HG03108 (cell line): ENCODE measurements at regions not wholly inside any gene's neighbourhood (a gene's known extent, or its start where the extent isn't known, plus 50 kb on each side); places are given as distances from the start of the nearest gene placed in this dataset.

Source experiments
- ATAC-seq: cut with Tn5 transposase; IDR thresholded peaks from one replicate; pipeline ENCODE4 v1.9.1; 2021; ENCODE audit warnings: moderate library complexity; ENCODE audit not compliant: unreplicated experiment

GRCh38 chr11:113634940-113635575, 71.0 kb downstream of the TMPRSS5 start:
- ATAC-seq: no peak

- no peak for ATAC-seq
Observed at GRCh38 chr11:113632981-113633380, 73.1 kb downstream of the TMPRSS5 start.

GRCh38 chr11:113629562-113629961, 76.5 kb downstream of the TMPRSS5 start:
- ATAC-seq: no peak

- ATAC-seq: no peak
Observed at GRCh38 chr11:113628912-113629311, 77.2 kb downstream of the TMPRSS5 start.

GRCh38 chr11:113627946-113628345, 78.2 kb downstream of the TMPRSS5 start:
- no peak for ATAC-seq

- no peak for ATAC-seq
Observed at GRCh38 chr11:113627297-113627696, 78.8 kb downstream of the TMPRSS5 start.

GRCh38 chr11:113626736-113627135, 79.4 kb downstream of the TMPRSS5 start:
- ATAC-seq: no peak

- ATAC-seq: no peak
Observed at GRCh38 chr11:113623114-113623513, 83.0 kb downstream of the TMPRSS5 start.

GRCh38 chr11:113618360-113618759, 87.7 kb downstream of the TMPRSS5 start:
- no peak for ATAC-seq

- ATAC-seq: no peak
Observed at GRCh38 chr11:113615773-113616172, 90.3 kb downstream of the TMPRSS5 start.

GRCh38 chr11:113615098-113615497, 91.0 kb downstream of the TMPRSS5 start:
- ATAC-seq: no peak

GRCh38 chr11:113614097-113614496, 92.0 kb downstream of the TMPRSS5 start:
- ATAC-seq: no peak

- ATAC-seq: no peak
Observed at GRCh38 chr11:113613619-113614018, 92.5 kb downstream of the TMPRSS5 start.

GRCh38 chr11:113604186-113604585, 101.9 kb downstream of the TMPRSS5 start:
- ATAC-seq: no peak

- no peak for ATAC-seq
Observed at GRCh38 chr11:113603277-113604059, 102.6 kb downstream of the TMPRSS5 start.

GRCh38 chr11:113602483-113602882, 103.6 kb downstream of the TMPRSS5 start:
- ATAC-seq: no peak

- ATAC-seq: no peak
Observed at GRCh38 chr11:113596658-113597057, 109.5 kb downstream of the TMPRSS5 start.

- ATAC-seq: no peak
Observed at GRCh38 chr11:113595810-113596594, 110.1 kb downstream of the TMPRSS5 start.

- peak; percentile 97 for ATAC-seq
Observed at GRCh38 chr11:113593698-113594308, 112.3 kb downstream of the TMPRSS5 start.

- no peak for ATAC-seq
Observed at GRCh38 chr11:113591117-113591516, 115.0 kb downstream of the TMPRSS5 start.

GRCh38 chr11:113587308-113587739, 112.1 kb upstream of the DRD2 start:
- ATAC-seq: peak; percentile 92
